IMR-90 (cell line): ENCODE measurements at regions not wholly inside any gene's neighbourhood (a gene's known extent, or its start where the extent isn't known, plus 50 kb on each side); places are given as distances from the start of the nearest gene placed in this dataset.
A peak's percentile ranks its signal among the peaks of the same experiment; 100 is the strongest.

Experiments used
- MAFK ChIP-seq: IDR thresholded peaks from 2 replicates; pipeline ENCODE4 v1.6.1; 2012; ENCODE audit warnings: low read depth, low read length, improper control_type of control experiment
- MAZ ChIP-seq: IDR thresholded peaks from 2 replicates; pipeline ENCODE4 v1.6.1; 2012; ENCODE audit warnings: low read depth, mild to moderate bottlenecking, low read length, improper control_type of control experiment, moderate library complexity, borderline replicate concordance

- TF ChIP-seq MAZ (peak; percentile 74; the same call in 1 of the 2 replicates), MAFK (peak; percentile 20; the same call in 1 of the 2 replicates)
Measured at GRCh38 chr2:237156031-237156856, 70.6 kb downstream of the COPS8 start (continued).
